Common myeloid progenitor, CD34-positive (primary cell): ENCODE measurements at regions not wholly inside any gene's neighbourhood (a gene's known extent, or its start where the extent isn't known, plus 50 kb on each side); places are given as distances from the start of the nearest gene placed in this dataset.

Experiments
- CTCF ChIA-PET: fragments of 350-600 bp; sonication (Branson Sonifier 250); formaldehyde crosslinking; loops from one replicate; lab custom pipeline; 2021; ENCODE audit warnings: antibody characterized with exemption; lab: Charles Lee
- POLR2A ChIA-PET: fragments of 350-600 bp; sonication (Branson Sonifier 250); formaldehyde crosslinking; loops from one replicate; lab custom pipeline; 2021; ENCODE audit warnings: antibody characterized with exemption; lab: Charles Lee
- DNase-seq, 3 donors: peaks; one replicate each; pipeline versions ENCODE4 v3.0.0 to v3.0.0-alpha.2; 2013
- H3K27ac ChIP-seq, 2 experiments: 1 replicate in 1 of 2; 2 replicates in 1 of 2; pipeline ENCODE4 v1.7.0; 2013; ENCODE audit warnings: inconsistent platforms in 2 of 2, low read length in 2 of 2, mild to moderate bottlenecking in 2 of 2, low read depth in 1 of 2, moderate library complexity in 1 of 2; ENCODE audit not compliant: severe bottlenecking in 2 of 2, insufficient read depth in 1 of 2, poor library complexity in 1 of 2
- H3K27me3 ChIP-seq, 5 experiments: replicated peaks in 2 of 5; 1 replicate in 3 of 5; 2 replicates in 2 of 5; pipeline versions ENCODE4 v1.6.1 to v1.7.0; 2013; ENCODE audit warnings: low read length in 4 of 5, mild to moderate bottlenecking in 2 of 5, moderate library complexity in 2 of 5, inconsistent platforms in 1 of 5; ENCODE audit not compliant: insufficient read depth in 5 of 5, control insufficient read depth in 4 of 5
- H3K36me3 ChIP-seq, 4 experiments: 1 replicate in 2 of 4; 2 replicates in 2 of 4; pipeline versions ENCODE4 v1.6.1 to v1.7.0; 2013; ENCODE audit warnings: low read length in 3 of 4, control low read depth in 1 of 4, mild to moderate bottlenecking in 1 of 4; ENCODE audit not compliant: control insufficient read depth in 4 of 4, insufficient read depth in 4 of 4
- H3K4me1 ChIP-seq, 4 experiments: 1 replicate in 3 of 4; 2 replicates in 1 of 4; pipeline versions ENCODE4 v1.6.1 to v1.7.1; 2013; ENCODE audit warnings: low read length in 3 of 4, mild to moderate bottlenecking in 3 of 4, control low read depth in 1 of 4, inconsistent platforms in 1 of 4, moderate library complexity in 1 of 4; ENCODE audit not compliant: control insufficient read depth in 4 of 4, insufficient read depth in 4 of 4; ENCODE audit errors: control extremely low read depth in 1 of 4
- H3K4me3 ChIP-seq, 7 experiments: 1 replicate in 4 of 7; 2 replicates in 3 of 7; pipeline versions ENCODE4 v1.5.1 to v1.7.0; 2013; ENCODE audit warnings: mild to moderate bottlenecking in 7 of 7, low read length in 6 of 7, moderate library complexity in 6 of 7, inconsistent platforms in 2 of 7, low read depth in 2 of 7, control low read depth in 1 of 7; ENCODE audit not compliant: insufficient read depth in 4 of 7, control insufficient read depth in 1 of 7; ENCODE audit errors: extremely low read depth in 1 of 7
- H3K9me3 ChIP-seq, 5 experiments: 1 replicate in 4 of 5; 2 replicates in 1 of 5; pipeline versions ENCODE4 v1.6.1 to v1.7.1; 2013; ENCODE audit warnings: low read length in 4 of 5, mild to moderate bottlenecking in 2 of 5, inconsistent platforms in 1 of 5, low read depth in 1 of 5, moderate library complexity in 1 of 5; ENCODE audit not compliant: control insufficient read depth in 4 of 5, insufficient read depth in 2 of 5; ENCODE audit errors: control extremely low read depth in 1 of 5
- WGBS: methylation state at CpG from one replicate; pipeline ENCODE4 v1.1.5; 2013; ENCODE audit not compliant: insufficient coverage; 5-methylcytosine and 5-hydroxymethylcytosine counted together

DNA sequence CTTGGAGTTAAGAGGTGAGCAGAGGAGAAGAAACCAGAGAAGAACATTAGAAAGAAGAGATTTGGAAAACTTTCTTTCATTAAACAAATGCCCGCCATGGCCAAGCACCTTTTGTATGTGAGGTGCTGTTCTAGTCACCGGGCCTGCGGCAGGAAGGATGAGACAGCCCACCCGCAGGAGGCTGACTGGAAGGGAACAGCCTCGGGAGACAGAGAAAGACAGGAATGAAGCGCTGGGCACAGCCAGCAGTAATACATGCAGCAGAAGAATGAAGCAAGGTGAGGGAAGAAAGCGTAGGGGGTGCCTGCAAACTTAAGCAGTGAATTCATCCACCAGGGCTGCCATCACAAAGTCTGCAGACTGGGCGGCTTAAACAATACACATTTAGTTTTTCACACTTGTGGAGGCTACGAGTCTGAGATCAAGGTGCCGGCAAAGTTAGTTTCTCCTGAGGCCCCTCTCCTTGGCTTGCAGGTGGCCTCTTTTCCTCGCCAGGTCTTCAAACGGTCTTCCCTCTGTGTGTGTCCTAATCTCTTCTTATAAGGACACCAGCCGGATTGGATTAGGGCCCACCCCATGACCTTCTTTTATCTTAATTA is 188.1 kb downstream of the PSMG1 start:
- CTCF ChIA-PET, result interaction anchor here (2.0 kb wide), 1 partner anchor 10 kb away, joined by 8 read pairs; no protein-coding TSS in a partner anchor
- Histone ChIP-seq H3K36me3 (no peaks in the 10 kb centered on the region), H3K27ac (peak overlapping the region in 1 of 2 experiments; percentile 29), H3K9me3 (no peaks in the 10 kb centered on the region), H3K4me1 (peaks cover 11 to 99% (median 80%) of the 10 kb centered on the region in 4 experiments), H3K27me3 (no peaks in the 10 kb centered on the region), H3K4me3 (no peak overlapping the region)
- no peak for DNase-seq
- WGBS, result 91% methylated on average over 12 of the region's 13 CpGs
- POLR2A ChIA-PET, result interaction anchor here (0.5 kb wide), 1 partner anchor 127 kb away, joined by 4 read pairs; no protein-coding TSS in a partner anchor

DNA sequence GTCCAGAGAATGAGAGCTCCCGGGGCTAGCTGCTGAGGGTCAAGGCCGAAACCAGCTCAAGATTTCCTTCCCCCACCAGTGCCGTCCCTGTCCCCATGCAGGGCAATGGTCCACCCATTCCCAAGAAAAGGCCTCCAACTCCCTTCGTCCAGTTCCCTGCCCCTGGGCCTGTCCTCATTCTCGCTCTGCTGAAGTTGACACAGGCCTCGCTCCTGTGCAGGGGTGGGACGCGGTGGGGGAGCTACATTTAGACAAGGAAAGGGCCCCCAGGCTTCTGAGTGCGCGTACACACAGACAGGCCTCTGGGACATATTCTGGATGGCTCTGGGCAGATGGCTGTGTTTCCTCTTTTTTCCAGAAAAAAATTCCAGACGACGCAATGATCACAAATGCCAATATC is 188.3 kb downstream of the ETS2 start:
- DNase-seq, result no peak
- H3K9me3 ChIP-seq, result no peaks in the 10 kb centered on the region
- WGBS, result 97% methylated on average over 12 of the region's 12 CpGs
- peaks cover 11 to 99% (median 83%) of the 10 kb centered on the region in 4 experiments for H3K4me1 ChIP-seq
- H3K4me3 ChIP-seq, result no peak overlapping the region
- no peaks in the 10 kb centered on the region for H3K27me3 ChIP-seq
- ChIA-PET POLR2A (no interaction called here), CTCF (interaction anchor here (1.2 to 2.2 kb wide), 3 partner anchors 9 to 593 kb away, joined by 3 to 8 read pairs (median 7); no protein-coding TSS in a partner anchor)
- H3K36me3 ChIP-seq, result no peaks in the 10 kb centered on the region
- no peak overlapping the region for H3K27ac ChIP-seq

DNA sequence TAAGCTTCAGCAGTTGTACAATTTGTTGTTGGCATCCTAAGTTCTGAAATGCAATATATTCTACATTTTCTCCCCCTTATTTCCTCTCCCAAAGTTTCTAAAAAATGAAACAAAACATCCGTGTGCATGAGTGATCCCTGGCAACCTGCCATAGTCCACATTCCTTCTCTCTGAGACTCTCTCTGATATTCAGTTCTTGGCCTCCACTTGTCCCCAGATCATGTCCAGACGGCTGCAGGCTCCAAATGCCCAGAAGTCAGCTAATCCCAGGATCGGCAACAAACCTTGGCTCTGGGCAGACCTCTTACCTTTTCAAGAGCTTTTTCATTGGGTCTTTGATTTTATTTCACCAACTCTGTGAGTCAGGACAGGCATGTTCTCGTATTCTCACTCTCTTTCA is 187.8 kb downstream of the ETS2 start:
- Histone ChIP-seq H3K4me3 (peak overlapping the region in 2 of 7 experiments; percentile 14 to 29), H3K4me1 (peaks cover 14 to 99% (median 88%) of the 10 kb centered on the region in 4 experiments), H3K27me3 (no peaks in the 10 kb centered on the region), H3K36me3 (no peaks in the 10 kb centered on the region), H3K9me3 (no peaks in the 10 kb centered on the region), H3K27ac (no peak overlapping the region)
- POLR2A ChIA-PET, result no interaction called here
- CTCF ChIA-PET, result interaction anchor here (1.2 to 2.2 kb wide), 3 partner anchors 8 to 593 kb away, joined by 3 to 8 read pairs (median 7); no protein-coding TSS in a partner anchor
- 54% methylated on average over 4 of the region's 4 CpGs for WGBS
- DNase-seq, result peak in 1 of 3 donors; percentile 37

- H3K27me3 ChIP-seq, result no peaks in the 10 kb centered on the region
- peak overlapping the region in 1 of 2 experiments; percentile 12 for H3K27ac ChIP-seq
- H3K4me3 ChIP-seq, result no peak overlapping the region
- ChIA-PET POLR2A (no interaction called here), CTCF (interaction anchor here (0.7 to 2.2 kb wide), 4 partner anchors 12 to 592 kb away, joined by 3 to 7 read pairs (median 3); no protein-coding TSS in a partner anchor)
- H3K4me1 ChIP-seq, result peaks cover 21 to 99% (median 96%) of the 10 kb centered on the region in 4 experiments
- DNase-seq, result peak in 1 of 3 donors; percentile 16
- WGBS, result 70% methylated on average over 3 of the region's 3 CpGs
- H3K36me3 ChIP-seq, result no peaks in the 10 kb centered on the region
- H3K9me3 ChIP-seq, result no peaks in the 10 kb centered on the region
Observed at GRCh38 chr21:38992737-38993136, 187.0 kb downstream of the ETS2 start.

DNA sequence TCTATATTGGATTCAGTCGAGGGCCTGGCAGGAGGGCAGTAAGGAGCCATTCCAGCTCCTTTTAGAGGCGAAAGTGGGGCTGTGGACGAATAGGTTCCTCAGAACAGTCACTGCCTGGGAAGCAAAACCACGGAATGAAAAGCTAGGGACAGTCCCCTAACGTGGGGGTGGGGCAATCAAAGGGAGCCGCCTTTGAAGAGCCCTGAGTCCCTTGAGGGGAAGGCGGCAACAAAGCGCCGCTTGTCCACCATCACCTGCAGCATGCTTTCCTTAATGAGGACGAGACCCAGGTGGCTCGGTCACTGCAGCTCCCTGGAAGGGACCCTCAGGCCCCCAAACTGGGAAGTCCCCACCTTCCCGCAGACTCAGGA is 184.7 kb downstream of the ETS2 start:
- POLR2A ChIA-PET, result interaction anchor here (1.1 kb wide), 1 partner anchor 64 kb away, joined by 6 read pairs; no protein-coding TSS in a partner anchor
- Histone ChIP-seq H3K4me1 (peaks cover 38 to 99% (median 96%) of the 10 kb centered on the region in 4 experiments), H3K27ac (peak overlapping the region; percentile 98 to 99), H3K4me3 (no peak overlapping the region), H3K9me3 (no peaks in the 10 kb centered on the region), H3K27me3 (no peaks in the 10 kb centered on the region), H3K36me3 (no peaks in the 10 kb centered on the region)
- CTCF ChIA-PET, result interaction anchor here (0.7 to 3.0 kb wide), 5 partner anchors 14 to 168 kb away, joined by 3 to 12 read pairs (median 4); no protein-coding TSS in a partner anchor
- peak in 2 of 3 donors; percentile 58 to 59 for DNase-seq
- WGBS, result 42% methylated on average over 9 of the region's 12 CpGs

DNA sequence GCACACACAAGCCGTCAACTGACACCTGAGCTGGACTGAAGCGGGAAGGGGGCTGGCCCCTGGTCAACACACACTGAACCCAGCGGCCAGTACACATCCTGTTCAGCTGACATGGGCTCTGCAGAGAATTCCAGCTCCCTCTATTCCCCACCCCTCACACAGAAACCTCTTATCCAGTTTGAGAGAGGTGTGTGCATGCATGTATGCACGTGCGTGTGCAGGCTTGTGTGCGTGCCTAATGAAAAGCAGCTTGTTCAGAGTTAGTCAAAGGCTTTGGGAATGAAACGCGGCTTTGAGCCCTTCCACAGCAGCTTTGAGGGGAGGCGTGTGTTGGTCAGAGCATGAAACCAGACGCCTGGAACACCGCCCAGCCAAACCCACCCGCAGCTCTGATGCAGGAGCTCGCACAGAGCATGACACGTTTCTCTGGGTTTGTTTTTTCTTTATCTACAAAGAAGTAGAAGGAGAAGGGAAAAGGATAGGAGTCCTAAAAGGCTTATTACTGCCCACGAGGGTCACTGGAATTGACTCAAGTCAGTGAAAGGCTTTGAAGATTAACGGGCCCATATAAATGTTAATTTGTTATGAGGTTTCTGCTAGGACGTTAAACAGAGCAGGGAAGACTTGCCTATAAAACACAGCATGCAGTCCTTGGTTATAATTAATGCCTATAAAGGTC is 184.2 kb downstream of the ETS2 start:
- CTCF ChIA-PET, result interaction anchor here (0.7 to 3.0 kb wide), 9 partner anchors 10 to 170 kb away, joined by 3 to 12 read pairs (median 4); no protein-coding TSS in a partner anchor
- Histone ChIP-seq H3K36me3 (no peaks in the 10 kb centered on the region), H3K27ac (peak overlapping the region; percentile 98 to 99), H3K4me3 (peak overlapping the region in 2 of 7 experiments; percentile 6 to 7), H3K9me3 (no peaks in the 10 kb centered on the region), H3K4me1 (peaks cover 39 to 98% (median 96%) of the 10 kb centered on the region in 4 experiments), H3K27me3 (no peaks in the 10 kb centered on the region)
- 5% methylated on average over 11 of the region's 17 CpGs for WGBS
- peak in 2 of 3 donors; percentile 65 to 75 for DNase-seq
- POLR2A ChIA-PET, result interaction anchor here (1.1 kb wide), 1 partner anchor 64 kb away, joined by 6 read pairs; no protein-coding TSS in a partner anchor
